ENCODE measurements at regions not wholly inside any gene's neighbourhood (a gene's known extent, or its start where the extent isn't known, plus 50 kb on each side); places are given as distances from the start of the nearest gene placed in this dataset.

DNA sequence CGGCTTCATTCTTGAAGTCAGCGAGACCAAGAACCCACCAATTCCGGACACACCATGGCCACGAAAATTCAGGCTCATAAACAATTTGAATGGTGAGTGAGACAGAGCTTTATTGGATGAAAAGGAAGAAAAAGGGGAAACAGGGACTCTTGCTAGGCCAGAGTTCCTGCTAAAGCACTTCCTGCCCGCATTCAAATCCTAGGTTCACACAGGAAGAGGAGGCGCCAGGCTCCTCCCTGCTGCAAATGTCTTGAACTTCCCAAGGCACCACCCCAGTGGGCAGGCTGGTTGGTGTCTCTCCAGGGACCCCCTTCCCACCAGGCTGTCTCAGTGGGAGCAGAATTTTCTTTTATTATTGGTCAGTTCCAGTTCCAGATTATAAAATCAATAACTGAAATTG, 121.2 kb downstream of the FSCB start:
- TF ChIP-seq CTCF (conservative IDR thresholded peaks at IDR 0.05; ENCODE audit: low read depth, low read length): no peak
- no peak for TF ChIP-seq EZH2 (IDR thresholded peaks at IDR 0.05; ENCODE audit: low read length, unreplicated experiment)
- no peak for TF ChIP-seq EZH2phosphoT487 (IDR thresholded peaks at IDR 0.05; ENCODE audit: borderline replicate concordance, low read length)

Data from PC-3 (cell line).